Testis (tissue), 2 donors: ENCODE measurements at regions not wholly inside any gene's neighbourhood (a gene's known extent, or its start where the extent isn't known, plus 50 kb on each side); places are given as distances from the start of the nearest gene placed in this dataset.

Experiments used
- POLR2A ChIP-seq: fragments of 450-650 bp; IDR thresholded peaks from one replicate; pipeline ENCODE4 v1.6.1; 2017; ENCODE audit warnings: antibody characterized with exemption, mild to moderate bottlenecking, moderate library complexity
- TF ChIP-seq, protein P1 (sequence below), 3 experiments: fragments of 450-650 bp in 2 of 3; fragments of 200-600 bp in 1 of 3; sonication (generic) in 1 of 3; IDR thresholded peaks; one replicate each; pipeline ENCODE4 v1.5.1; 2016 to 2019; ENCODE audit warnings: antibody characterized with exemption in 3 of 3, mild to moderate bottlenecking in 2 of 3, moderate library complexity in 1 of 3

DNA sequence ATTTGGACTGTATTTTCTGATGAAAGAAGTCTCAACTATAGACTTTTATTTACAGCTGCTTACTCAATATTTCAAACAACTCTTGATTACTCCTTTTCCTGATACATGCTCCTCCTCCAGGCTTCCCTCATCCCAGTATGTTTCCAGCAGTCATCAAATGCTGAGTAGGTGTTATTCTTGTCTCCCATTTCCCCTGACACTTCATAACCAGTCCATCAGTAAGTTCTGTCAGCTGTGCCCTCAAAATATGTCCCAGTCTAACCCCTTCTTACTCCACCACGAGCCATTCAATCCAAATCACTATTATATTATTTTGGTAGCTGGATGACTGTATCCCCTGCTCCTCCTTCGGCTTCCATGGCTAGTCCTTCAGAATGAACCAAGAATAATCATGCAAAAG is 189.1 kb upstream of the DTNA start:
- TF ChIP-seq, protein P1, sequence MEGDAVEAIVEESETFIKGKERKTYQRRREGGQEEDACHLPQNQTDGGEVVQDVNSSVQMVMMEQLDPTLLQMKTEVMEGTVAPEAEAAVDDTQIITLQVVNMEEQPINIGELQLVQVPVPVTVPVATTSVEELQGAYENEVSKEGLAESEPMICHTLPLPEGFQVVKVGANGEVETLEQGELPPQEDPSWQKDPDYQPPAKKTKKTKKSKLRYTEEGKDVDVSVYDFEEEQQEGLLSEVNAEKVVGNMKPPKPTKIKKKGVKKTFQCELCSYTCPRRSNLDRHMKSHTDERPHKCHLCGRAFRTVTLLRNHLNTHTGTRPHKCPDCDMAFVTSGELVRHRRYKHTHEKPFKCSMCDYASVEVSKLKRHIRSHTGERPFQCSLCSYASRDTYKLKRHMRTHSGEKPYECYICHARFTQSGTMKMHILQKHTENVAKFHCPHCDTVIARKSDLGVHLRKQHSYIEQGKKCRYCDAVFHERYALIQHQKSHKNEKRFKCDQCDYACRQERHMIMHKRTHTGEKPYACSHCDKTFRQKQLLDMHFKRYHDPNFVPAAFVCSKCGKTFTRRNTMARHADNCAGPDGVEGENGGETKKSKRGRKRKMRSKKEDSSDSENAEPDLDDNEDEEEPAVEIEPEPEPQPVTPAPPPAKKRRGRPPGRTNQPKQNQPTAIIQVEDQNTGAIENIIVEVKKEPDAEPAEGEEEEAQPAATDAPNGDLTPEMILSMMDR (IDR thresholded peaks at IDR 0.05) = no peak
- TF ChIP-seq POLR2A = no peak
